Neural progenitor cell (in vitro differentiated cells): ENCODE measurements at regions not wholly inside any gene's neighbourhood (a gene's known extent, or its start where the extent isn't known, plus 50 kb on each side); places are given as distances from the start of the nearest gene placed in this dataset.

Experiments used
- DNase-seq: peaks from one replicate; pipeline ENCODE4 v3.0.0-alpha.2; 2016; ENCODE audit warnings: low spot score
- H2AFZ ChIP-seq: fragments of 200-600 bp; sonication (generic); replicated peaks from 2 replicates; pipeline ENCODE4 v1.6.1; 2016; ENCODE audit warnings: antibody characterized with exemption
- H3F3A ChIP-seq: fragments of 200-600 bp; sonication (generic); 2 replicates; pipeline ENCODE4 v1.6.1; 2016; ENCODE audit warnings: antibody characterized with exemption, low read depth
- H3K27ac ChIP-seq: fragments of 200-600 bp; sonication (generic); 2 replicates; pipeline ENCODE4 v1.5.1; 2016; ENCODE audit warnings: mild to moderate bottlenecking
- H3K27me3 ChIP-seq: fragments of 200-600 bp; sonication (generic); 2 replicates; pipeline ENCODE4 v1.6.1; 2016; ENCODE audit warnings: mild to moderate bottlenecking, moderate library complexity
- H3K36me3 ChIP-seq: fragments of 200-600 bp; sonication (generic); 2 replicates; pipeline ENCODE4 v1.5.1; 2016
- H3K4me1 ChIP-seq: fragments of 200-600 bp; sonication (generic); 2 replicates; pipeline ENCODE4 v1.6.1; 2016; ENCODE audit warnings: mixed run types
- H3K4me2 ChIP-seq: fragments of 200-600 bp; sonication (generic); 2 replicates; pipeline ENCODE4 v1.6.1; 2016
- H3K4me3 ChIP-seq: fragments of 200-600 bp; sonication (generic); 2 replicates; pipeline ENCODE4 v1.5.1; 2016
- H3K79me2 ChIP-seq: fragments of 200-600 bp; sonication (generic); 2 replicates; pipeline ENCODE4 v1.6.1; 2016; ENCODE audit warnings: low read depth
- H3K9ac ChIP-seq: fragments of 200-600 bp; sonication (generic); 2 replicates; pipeline ENCODE4 v1.6.1; 2016
- H3K9me3 ChIP-seq: fragments of 200-600 bp; sonication (generic); 2 replicates; pipeline ENCODE4 v1.5.1; 2016; ENCODE audit warnings: low read depth
- H4K20me1 ChIP-seq: fragments of 200-600 bp; sonication (generic); 2 replicates; pipeline ENCODE4 v1.6.1; 2016; ENCODE audit warnings: low read depth
- H3K27ac Mint-ChIP-seq: 3 replicates; pipeline ENCODE4 v1.8.0; 2021; ENCODE audit warnings: mixed read lengths
- H3K27me3 Mint-ChIP-seq: 2 replicates; pipeline ENCODE4 v1.8.0; 2022; ENCODE audit warnings: low read depth, mild to moderate bottlenecking, inconsistent platforms, moderate library complexity, mixed read lengths; ENCODE audit not compliant: insufficient read depth
- H3K36me3 Mint-ChIP-seq: 3 replicates; pipeline ENCODE4 v1.8.0; 2021; ENCODE audit warnings: mixed read lengths
- H3K4me1 Mint-ChIP-seq: 3 replicates; pipeline ENCODE4 v1.8.0; 2021; ENCODE audit warnings: mixed read lengths
- H3K4me3 Mint-ChIP-seq: 3 replicates; pipeline ENCODE4 v1.8.0; 2021; ENCODE audit warnings: mild to moderate bottlenecking, moderate library complexity, mixed read lengths
- H3K9me3 Mint-ChIP-seq: 3 replicates; pipeline ENCODE4 v1.8.0; 2020; ENCODE audit warnings: mixed read lengths
- EZH2 ChIP-seq: fragments of 200-600 bp; sonication (generic); IDR thresholded peaks from 2 replicates; pipeline ENCODE4 v1.6.1; 2017; ENCODE audit warnings: antibody characterized with exemption, mild to moderate bottlenecking, moderate library complexity
- EZH2phosphoT487 ChIP-seq: fragments of 200-600 bp; sonication (generic); IDR thresholded peaks from 2 replicates; pipeline ENCODE4 v1.6.1; 2017; ENCODE audit warnings: antibody characterized with exemption
- TF ChIP-seq, protein P1 (sequence below): fragments of 200-600 bp; sonication (generic); IDR thresholded peaks from 2 replicates; pipeline ENCODE4 v1.5.1; 2017; ENCODE audit warnings: antibody characterized with exemption, mild to moderate bottlenecking

DNA sequence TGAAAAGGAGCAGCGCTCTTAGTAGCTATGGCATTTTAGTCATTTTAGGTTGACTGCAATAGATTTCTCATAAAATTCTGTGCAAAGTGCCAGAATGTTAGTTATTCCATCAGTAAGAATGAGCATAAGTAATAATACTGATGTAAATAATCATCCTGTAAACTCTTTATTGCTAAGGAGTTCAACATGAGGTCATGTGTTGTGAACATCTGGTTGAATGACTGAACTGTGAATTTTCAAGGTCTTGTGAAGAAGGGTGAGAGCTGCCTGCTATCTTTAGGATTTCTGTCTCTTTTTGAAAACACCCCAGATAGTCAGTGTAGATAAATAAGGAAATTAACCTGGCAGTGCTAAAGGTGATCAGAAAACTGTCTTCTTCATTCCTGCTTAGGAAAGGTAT, 333.4 kb upstream of the TBC1D5 start:
- no peaks in the 10 kb centered on the region for H3K36me3 ChIP-seq
- H3K4me3 ChIP-seq = no peak overlapping the region
- H3K4me1 ChIP-seq = no peaks in the 10 kb centered on the region
- H3K79me2 ChIP-seq = no peaks in the 10 kb centered on the region
- H3K9ac ChIP-seq = no peak overlapping the region
- no peak overlapping the region for H3K4me2 ChIP-seq
- no peaks in the 10 kb centered on the region for H3K4me1 Mint-ChIP-seq
- H3K27me3 Mint-ChIP-seq = peaks cover 3% of the 10 kb centered on the region
- H3K27ac ChIP-seq = no peak overlapping the region
- H3K9me3 ChIP-seq = no peaks in the 10 kb centered on the region
- H3K4me3 Mint-ChIP-seq = no peak overlapping the region
- no peaks in the 10 kb centered on the region for H3K9me3 Mint-ChIP-seq
- H3K27ac Mint-ChIP-seq = no peak overlapping the region
- no peaks in the 10 kb centered on the region for H4K20me1 ChIP-seq
- H3K36me3 Mint-ChIP-seq = no peaks in the 10 kb centered on the region
- H3K27me3 ChIP-seq = no peaks in the 10 kb centered on the region
- no peak for TF ChIP-seq EZH2
- TF ChIP-seq, protein P1, sequence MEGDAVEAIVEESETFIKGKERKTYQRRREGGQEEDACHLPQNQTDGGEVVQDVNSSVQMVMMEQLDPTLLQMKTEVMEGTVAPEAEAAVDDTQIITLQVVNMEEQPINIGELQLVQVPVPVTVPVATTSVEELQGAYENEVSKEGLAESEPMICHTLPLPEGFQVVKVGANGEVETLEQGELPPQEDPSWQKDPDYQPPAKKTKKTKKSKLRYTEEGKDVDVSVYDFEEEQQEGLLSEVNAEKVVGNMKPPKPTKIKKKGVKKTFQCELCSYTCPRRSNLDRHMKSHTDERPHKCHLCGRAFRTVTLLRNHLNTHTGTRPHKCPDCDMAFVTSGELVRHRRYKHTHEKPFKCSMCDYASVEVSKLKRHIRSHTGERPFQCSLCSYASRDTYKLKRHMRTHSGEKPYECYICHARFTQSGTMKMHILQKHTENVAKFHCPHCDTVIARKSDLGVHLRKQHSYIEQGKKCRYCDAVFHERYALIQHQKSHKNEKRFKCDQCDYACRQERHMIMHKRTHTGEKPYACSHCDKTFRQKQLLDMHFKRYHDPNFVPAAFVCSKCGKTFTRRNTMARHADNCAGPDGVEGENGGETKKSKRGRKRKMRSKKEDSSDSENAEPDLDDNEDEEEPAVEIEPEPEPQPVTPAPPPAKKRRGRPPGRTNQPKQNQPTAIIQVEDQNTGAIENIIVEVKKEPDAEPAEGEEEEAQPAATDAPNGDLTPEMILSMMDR = no peak
- TF ChIP-seq EZH2phosphoT487 = no peak
- no peak for DNase-seq
- no peak overlapping the region for H2AFZ ChIP-seq
- no peaks in the 10 kb centered on the region for H3F3A ChIP-seq

DNA sequence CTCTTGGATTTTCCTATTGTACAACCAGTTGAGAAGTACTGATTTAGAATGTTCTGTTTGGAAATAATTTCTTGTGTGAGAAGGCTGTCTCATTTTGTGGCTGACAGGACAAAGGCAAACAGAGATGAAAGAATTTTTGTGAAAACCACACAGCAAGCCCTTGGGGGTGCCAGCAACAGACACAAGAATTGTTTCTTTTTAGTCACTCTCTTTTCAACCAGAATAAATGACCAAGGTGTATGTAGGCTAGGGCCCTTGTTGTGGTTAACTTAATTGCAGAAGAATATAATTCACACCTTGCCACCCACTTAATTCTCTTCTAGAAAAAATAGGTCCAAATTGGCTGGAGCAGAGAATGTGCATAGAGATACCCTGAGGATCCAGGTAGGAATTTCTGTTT, 329.4 kb upstream of the TBC1D5 start:
- Histone ChIP-seq H3K27ac (no peak overlapping the region), H3K4me2 (no peak overlapping the region), H3F3A (no peaks in the 10 kb centered on the region), H3K9me3 (no peaks in the 10 kb centered on the region), H3K79me2 (no peaks in the 10 kb centered on the region), H3K4me1 (no peaks in the 10 kb centered on the region), H3K9ac (no peak overlapping the region), H2AFZ (no peak overlapping the region), H3K4me3 (no peak overlapping the region), H3K27me3 (no peaks in the 10 kb centered on the region), H4K20me1 (no peaks in the 10 kb centered on the region), H3K36me3 (no peaks in the 10 kb centered on the region)
- no peaks in the 10 kb centered on the region for H3K4me1 Mint-ChIP-seq
- no peaks in the 10 kb centered on the region for H3K9me3 Mint-ChIP-seq
- DNase-seq = no peak
- no peak overlapping the region for H3K27ac Mint-ChIP-seq
- no peaks in the 10 kb centered on the region for H3K36me3 Mint-ChIP-seq
- no peak for TF ChIP-seq EZH2phosphoT487
- peaks cover 3% of the 10 kb centered on the region for H3K27me3 Mint-ChIP-seq
- H3K4me3 Mint-ChIP-seq = no peak overlapping the region

DNA sequence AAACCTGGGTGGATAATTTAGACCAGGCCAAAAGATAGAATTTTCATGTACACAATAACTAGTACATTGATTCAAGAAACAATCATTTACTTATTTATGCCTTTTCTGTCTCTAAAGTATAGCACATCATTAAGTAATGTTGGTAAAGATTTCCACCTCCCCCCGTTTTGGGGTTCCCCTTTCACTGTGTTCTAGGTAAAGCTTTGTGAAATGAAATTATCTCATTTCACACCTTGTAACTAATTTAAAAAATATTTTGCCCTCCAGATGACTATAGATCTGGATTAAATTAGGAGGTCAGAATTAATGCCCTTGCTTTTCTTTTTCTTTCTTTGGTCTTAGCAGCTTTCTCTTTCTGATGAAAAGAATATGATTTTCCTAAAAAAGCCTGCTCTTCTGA, 328.5 kb upstream of the TBC1D5 start:
- Histone ChIP-seq H3K4me3 (no peak overlapping the region), H4K20me1 (no peaks in the 10 kb centered on the region), H2AFZ (no peak overlapping the region), H3K9me3 (no peaks in the 10 kb centered on the region), H3K9ac (no peak overlapping the region), H3K79me2 (no peaks in the 10 kb centered on the region), H3K27ac (no peak overlapping the region), H3K27me3 (no peaks in the 10 kb centered on the region), H3K4me2 (no peak overlapping the region), H3K4me1 (no peaks in the 10 kb centered on the region), H3F3A (no peaks in the 10 kb centered on the region), H3K36me3 (no peaks in the 10 kb centered on the region)
- Mint-ChIP-seq H3K27me3 (peaks cover 3% of the 10 kb centered on the region), H3K4me3 (no peak overlapping the region), H3K27ac (no peak overlapping the region), H3K36me3 (no peaks in the 10 kb centered on the region), H3K4me1 (no peaks in the 10 kb centered on the region), H3K9me3 (no peaks in the 10 kb centered on the region)
- DNase-seq = no peak
- no peak for TF ChIP-seq EZH2phosphoT487
- TF ChIP-seq, protein P1 = no peak
- TF ChIP-seq EZH2 = no peak

DNA sequence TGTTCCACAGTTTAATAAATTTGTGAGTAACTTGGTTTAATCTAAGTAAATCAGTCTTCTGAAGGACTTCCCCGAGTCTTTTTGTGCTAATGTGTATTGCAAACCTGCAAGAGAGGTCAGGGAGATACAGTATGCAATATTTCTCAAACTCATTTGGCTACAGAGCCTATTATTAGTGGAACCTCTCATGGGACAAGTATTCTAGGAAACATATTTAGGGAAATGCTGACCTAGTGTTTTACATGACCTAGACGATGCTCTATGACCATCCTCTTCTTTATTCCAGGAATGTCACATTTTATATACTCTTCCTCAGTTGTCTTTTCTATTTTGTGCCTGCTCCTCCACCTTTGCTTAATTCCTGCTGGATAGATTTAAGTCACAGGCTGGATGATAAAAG, 327.8 kb upstream of the TBC1D5 start:
- H3K79me2 ChIP-seq = no peaks in the 10 kb centered on the region
- H3K4me3 Mint-ChIP-seq = no peak overlapping the region
- H3K4me1 ChIP-seq = no peaks in the 10 kb centered on the region
- H3K36me3 Mint-ChIP-seq = no peaks in the 10 kb centered on the region
- peaks cover 3% of the 10 kb centered on the region for H3K27me3 Mint-ChIP-seq
- H3K36me3 ChIP-seq = no peaks in the 10 kb centered on the region
- H3K27ac ChIP-seq = no peak overlapping the region
- TF ChIP-seq EZH2 (no peak), EZH2phosphoT487 (no peak)
- TF ChIP-seq, protein P1 = no peak
- no peak overlapping the region for H3K9ac ChIP-seq
- H4K20me1 ChIP-seq = no peaks in the 10 kb centered on the region
- H3K27me3 ChIP-seq = no peaks in the 10 kb centered on the region
- H3K9me3 Mint-ChIP-seq = no peaks in the 10 kb centered on the region
- no peak overlapping the region for H3K4me2 ChIP-seq
- H3K9me3 ChIP-seq = no peaks in the 10 kb centered on the region
- no peak for DNase-seq
- no peak overlapping the region for H3K27ac Mint-ChIP-seq
- no peak overlapping the region for H3K4me3 ChIP-seq
- no peak overlapping the region for H2AFZ ChIP-seq
- no peaks in the 10 kb centered on the region for H3K4me1 Mint-ChIP-seq
- H3F3A ChIP-seq = no peaks in the 10 kb centered on the region
